ENCODE measurements at regions not wholly inside any gene's neighbourhood (a gene's known extent, or its start where the extent isn't known, plus 50 kb on each side); places are given as distances from the start of the nearest gene placed in this dataset.

- H3K36me3 ChIP-seq (ENCODE audit: control insufficient read depth, insufficient read depth, low read length), result no peaks in the 10 kb centered on the region
- DNase-seq (ENCODE audit: low read depth, low spot score) (no peak), ATAC-seq (no peak)
- H3K27ac ChIP-seq (ENCODE audit: low read length), result no peak overlapping the region
- TF ChIP-seq CTCF (IDR thresholded peaks at IDR 0.05), result no peak
- TF ChIP-seq SIN3A (IDR thresholded peaks at IDR 0.05; ENCODE audit: borderline replicate concordance, insufficient read depth, low read depth, low read length), result no peak
- no peak for TF ChIP-seq TCF7L2 (IDR thresholded peaks at IDR 0.05; ENCODE audit: low read depth, low read length)
- no peak for TF ChIP-seq POLR2AphosphoS5 (IDR thresholded peaks at IDR 0.05; ENCODE audit: low read depth, low read length)
- TF ChIP-seq REST (IDR thresholded peaks at IDR 0.05; ENCODE audit: insufficient read depth in 1 of 2, low read depth in 2 of 2, low read length in 1 of 2), result no peak
- H3K4me3 ChIP-seq (ENCODE audit: low read depth in 2 of 2, low read length in 2 of 2), result no peak overlapping the region
- H3K27me3 ChIP-seq (ENCODE audit: control insufficient read depth, insufficient read depth, low read length), result no peaks in the 10 kb centered on the region
- no peaks in the 10 kb centered on the region for H3K9me3 ChIP-seq (ENCODE audit: control insufficient read depth, insufficient read depth, low read depth, low read length)
- no TSS peak for BruUV-seq (replicated peaks)
- H3K4me1 ChIP-seq (ENCODE audit: control insufficient read depth, insufficient read depth, low read length), result no peaks in the 10 kb centered on the region
- intact Hi-C loops (cut with micrococcal nuclease; ENCODE audit: unreplicated experiment), result no loop called here
- in situ Hi-C loops (cut with HindIII; ENCODE audit: low pct_unique_long_range_greater_than_20kb, low sequenced_read_pairs), result no loop called here
- ChIA-PET POLR2A (no interaction called here), CTCF (no interaction called here)
Observed at GRCh38 chr11:44498089-44498871, 67.2 kb upstream of the CD82 start.

GRCh38 chr11:44502506-44502905 lies 63.0 kb upstream of the CD82 start:
- Histone ChIP-seq H3K4me3 (ENCODE audit: low read depth in 2 of 2, low read length in 2 of 2) (no peak overlapping the region), H3K9me3 (ENCODE audit: control insufficient read depth, insufficient read depth, low read depth, low read length) (peaks cover 3% of the 10 kb centered on the region; the same call in 1 of the 2 replicates), H3K36me3 (ENCODE audit: control insufficient read depth, insufficient read depth, low read length) (no peaks in the 10 kb centered on the region), H3K27me3 (ENCODE audit: control insufficient read depth, insufficient read depth, low read length) (no peaks in the 10 kb centered on the region), H3K4me1 (ENCODE audit: control insufficient read depth, insufficient read depth, low read length) (peaks cover 13% of the 10 kb centered on the region), H3K27ac (ENCODE audit: low read length) (no peak overlapping the region)
- ATAC-seq (no peak), DNase-seq (ENCODE audit: low read depth, low spot score) (no peak)
- POLR2A ChIA-PET, result no interaction called here
- intact Hi-C loops (cut with micrococcal nuclease; ENCODE audit: unreplicated experiment), result no loop called here
- CTCF ChIA-PET, result no interaction called here
- in situ Hi-C loops (cut with HindIII; ENCODE audit: low pct_unique_long_range_greater_than_20kb, low sequenced_read_pairs), result no loop called here
- TF ChIP-seq TCF7L2 (IDR thresholded peaks at IDR 0.05; ENCODE audit: low read depth, low read length) (no peak), POLR2AphosphoS5 (IDR thresholded peaks at IDR 0.05; ENCODE audit: low read depth, low read length) (no peak), CTCF (IDR thresholded peaks at IDR 0.05) (no peak), REST (IDR thresholded peaks at IDR 0.05; ENCODE audit: insufficient read depth in 1 of 2, low read depth in 2 of 2, low read length in 1 of 2) (no peak), SIN3A (IDR thresholded peaks at IDR 0.05; ENCODE audit: borderline replicate concordance, insufficient read depth, low read depth, low read length) (no peak)
- BruUV-seq (replicated peaks), result no TSS peak

Measured in Panc1 (cell line).